Daoy (cell line): ENCODE measurements at regions not wholly inside any gene's neighbourhood (a gene's known extent, or its start where the extent isn't known, plus 50 kb on each side); places are given as distances from the start of the nearest gene placed in this dataset.

ENCODE experiments used
- DNase-seq: peaks from one replicate; pipeline ENCODE4 v3.0.0-alpha.2; 2015; ENCODE audit warnings: low read depth

DNA sequence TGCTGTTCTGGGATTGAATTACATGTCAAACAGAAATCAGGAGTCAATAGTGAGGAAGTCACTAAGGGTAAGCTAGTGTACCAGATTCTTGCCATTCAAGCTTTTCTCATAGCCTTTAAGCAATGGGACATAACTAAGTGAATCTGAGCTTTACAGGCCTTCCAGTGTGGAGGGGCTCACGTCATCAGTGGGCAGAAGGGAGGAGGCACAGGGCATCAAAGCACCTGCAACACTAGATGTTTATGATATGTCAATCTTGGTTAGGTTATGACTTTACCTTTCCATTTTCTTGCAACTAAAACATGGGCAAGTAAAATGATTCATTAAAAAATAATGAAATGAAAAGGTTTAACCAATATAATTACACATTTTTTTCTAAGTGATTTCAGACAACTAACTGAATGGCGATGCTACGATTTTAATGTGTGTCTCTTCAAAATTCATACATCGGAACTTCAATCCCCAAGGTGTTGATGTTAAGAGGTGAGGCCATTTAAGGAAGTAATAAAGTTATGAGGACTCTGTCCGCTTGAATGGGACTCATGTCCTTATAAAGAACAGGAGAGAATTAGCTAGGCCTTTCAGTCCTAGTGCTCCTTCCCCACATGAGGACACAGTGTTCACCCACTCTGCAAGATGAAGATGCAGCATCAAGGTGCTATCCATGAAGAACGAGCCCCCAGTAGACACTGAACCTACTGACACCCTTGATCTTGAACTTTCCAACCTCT lies 1169.2 kb upstream of the NXPH2 start:
- DNase-seq, result no peak

DNA sequence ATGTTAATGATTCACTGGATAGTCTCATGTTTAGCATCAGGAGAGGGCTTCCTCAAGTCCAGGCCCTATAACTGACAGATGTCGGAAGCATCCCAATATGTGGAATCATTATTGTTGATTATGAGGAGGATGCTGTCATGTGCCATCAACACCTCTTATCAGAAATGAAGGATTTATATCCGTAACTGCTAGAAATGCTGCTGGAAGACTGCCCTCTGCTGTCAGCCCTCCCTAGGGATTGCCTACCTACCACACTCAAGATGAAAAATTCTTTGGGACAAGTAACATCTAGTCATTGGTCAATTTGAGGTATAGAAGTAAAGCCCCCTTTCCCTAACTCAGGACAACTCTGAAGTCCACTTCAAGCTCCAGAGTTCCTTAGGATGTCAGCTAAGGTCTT lies 1166.5 kb upstream of the NXPH2 start:
- DNase-seq, result no peak

DNA sequence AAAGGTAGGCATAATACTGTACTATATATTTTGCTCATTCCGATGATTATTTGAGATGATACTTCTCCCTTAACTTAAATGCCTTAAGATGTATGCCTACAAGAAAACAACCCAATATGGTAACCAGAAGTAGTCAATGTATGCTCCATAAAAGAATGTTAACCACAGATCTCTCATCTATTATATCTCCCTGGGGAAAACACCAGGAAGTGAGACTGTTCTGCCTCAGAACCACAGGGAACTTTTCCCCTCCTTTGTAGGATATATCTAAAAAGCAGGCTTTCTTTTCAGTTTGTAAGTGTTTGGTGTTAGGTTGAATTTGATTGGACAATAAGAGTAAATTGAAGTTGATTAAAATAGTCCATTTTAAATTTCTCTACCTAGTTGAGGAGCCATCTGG lies 1160.5 kb upstream of the NXPH2 start:
- DNase-seq, result no peak

DNA sequence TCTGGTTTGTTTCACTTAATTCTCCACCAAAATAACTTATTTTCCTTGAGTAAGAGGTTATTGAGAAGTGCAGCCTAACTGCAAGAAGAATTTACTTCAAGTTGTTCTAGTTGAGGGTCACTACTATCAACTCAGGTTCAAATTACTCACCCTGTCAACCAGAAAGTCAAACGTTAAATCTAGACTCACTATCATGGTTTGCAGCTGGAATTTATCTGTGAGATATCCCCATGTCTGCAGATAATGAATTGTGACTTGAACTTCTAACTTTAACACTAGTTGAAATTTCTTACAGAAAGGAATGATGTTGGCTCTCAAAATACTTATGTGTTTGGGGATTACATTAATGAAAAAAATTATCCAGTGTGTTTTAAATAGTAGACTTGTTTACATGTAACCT lies 1145.7 kb upstream of the NXPH2 start:
- DNase-seq, result no peak

DNA sequence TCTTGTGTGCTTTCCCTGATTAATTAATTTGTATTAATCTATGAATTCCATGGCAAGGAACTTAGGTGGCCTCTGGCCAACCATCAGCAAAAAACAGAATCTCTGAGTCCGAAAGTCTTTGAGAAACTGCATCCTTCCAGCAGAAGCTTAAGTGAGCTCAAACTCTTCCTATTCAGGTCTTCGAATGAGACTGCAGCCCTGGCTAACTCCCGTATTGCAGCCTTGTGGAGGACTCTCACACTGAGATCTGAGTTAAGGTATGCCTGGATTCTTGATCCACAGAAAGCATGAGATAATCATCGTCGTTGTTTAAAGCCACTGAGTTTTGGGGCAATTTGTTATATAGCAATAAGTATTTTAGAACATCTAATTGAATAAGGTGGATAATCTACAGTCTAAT lies 1143.9 kb upstream of the NXPH2 start:
- DNase-seq, result no peak

DNA sequence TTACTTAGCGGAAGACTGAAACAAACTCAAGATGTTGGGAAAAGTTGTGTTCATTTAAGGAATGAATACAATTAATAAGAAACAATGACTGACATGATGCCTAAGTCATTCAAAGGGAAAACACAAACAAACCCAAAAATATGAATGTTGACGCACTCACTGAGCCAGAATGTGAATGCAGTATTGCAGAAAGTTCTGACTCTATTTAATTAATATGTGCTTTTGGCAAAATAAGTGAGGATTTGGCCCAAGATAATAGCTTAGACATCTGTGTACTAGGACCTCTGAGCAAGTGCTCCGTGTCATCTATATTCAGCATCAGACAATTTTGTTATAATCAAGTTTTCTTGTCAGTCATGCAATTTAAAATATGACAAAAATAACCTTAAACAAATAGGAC lies 1138.8 kb upstream of the NXPH2 start:
- no peak for DNase-seq

DNA sequence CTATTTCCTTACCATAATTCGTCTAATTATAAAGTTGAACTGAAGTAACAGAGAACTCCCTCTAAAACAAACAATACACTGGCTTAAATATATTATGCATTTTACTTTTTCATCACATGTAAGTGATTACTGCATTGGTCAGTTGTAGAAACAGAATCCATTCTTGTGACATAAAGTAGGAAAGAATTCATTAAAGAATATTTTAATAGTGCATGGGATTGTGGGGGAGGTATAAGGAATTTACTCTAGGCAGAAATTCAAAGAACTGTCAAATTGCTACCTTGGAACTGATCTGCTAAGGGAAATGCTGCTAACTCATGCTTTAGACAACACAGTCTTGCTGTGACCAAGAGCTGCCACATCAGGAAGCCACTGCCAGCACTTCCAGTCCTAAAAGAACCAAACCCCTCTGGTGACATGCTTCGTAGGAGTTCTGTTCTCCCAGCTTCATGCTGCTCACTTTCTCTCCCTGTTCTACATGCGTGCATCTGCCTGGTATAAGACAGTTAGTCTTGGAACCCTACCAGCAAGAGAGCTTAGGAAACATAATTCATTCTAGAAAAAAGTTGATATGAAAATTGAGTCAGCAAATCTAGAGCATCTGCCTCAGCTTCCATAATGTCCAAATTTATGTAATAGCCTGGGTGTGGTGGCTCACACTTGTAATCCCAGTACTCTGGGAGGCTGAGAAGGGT lies 1137.6 kb upstream of the NXPH2 start:
- DNase-seq, result no peak

DNA sequence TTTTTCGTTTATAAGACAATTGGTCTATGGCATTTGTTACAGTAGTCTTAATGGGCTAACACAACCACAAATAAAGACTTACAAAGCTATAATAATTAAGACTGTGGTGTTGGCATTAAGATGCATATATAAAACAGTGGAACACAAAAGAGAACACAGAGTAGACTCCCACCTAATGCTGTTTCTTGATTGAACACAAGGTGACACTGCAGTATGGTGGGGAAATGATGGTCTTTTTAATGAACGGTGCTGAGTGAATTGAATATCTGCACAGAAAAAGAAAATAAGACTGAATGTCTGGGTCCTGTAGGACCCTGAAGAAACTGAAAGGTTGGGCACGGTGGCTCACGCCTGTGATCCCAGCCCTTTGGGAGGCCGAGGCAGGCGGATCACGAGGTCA lies 1136.6 kb upstream of the NXPH2 start:
- no peak for DNase-seq

DNA sequence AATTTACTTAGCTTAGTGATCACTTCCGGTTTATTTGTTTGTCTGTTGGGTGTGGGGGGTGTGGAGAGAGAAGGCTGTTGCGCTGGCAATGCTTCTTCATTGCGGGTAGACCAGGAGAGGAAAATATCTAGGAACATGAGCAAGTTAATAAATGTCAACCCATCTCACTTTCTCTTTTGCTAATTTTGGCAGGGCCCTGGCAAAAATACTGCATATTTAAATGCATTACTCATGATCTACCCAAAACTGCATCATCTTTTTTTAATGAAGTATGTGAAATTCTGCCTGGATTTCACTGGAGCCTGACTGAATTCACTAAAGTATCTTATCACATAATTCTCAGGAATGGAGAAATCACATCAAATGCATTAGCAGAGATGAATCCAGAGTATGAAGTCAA lies 1131.0 kb upstream of the NXPH2 start:
- DNase-seq, result no peak

DNA sequence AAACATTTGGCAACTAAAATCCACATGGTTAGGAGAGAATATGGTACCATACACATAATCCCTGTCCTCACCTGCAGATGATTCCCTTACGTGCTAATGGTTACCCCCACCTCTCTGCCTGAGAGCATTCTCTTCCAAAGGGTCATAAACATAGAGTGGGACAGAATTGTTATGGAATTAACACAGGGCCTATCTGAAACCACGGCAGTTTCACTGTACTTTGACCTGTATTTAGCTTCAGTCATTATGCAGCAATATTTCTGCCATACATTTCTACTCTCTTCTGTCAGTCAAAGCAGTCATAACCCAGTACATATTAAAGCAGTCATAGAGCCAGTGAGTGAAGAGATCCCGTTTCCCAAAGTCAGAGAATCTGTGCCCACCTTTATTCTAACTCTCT lies 1128.9 kb upstream of the NXPH2 start:
- DNase-seq, result no peak

DNA sequence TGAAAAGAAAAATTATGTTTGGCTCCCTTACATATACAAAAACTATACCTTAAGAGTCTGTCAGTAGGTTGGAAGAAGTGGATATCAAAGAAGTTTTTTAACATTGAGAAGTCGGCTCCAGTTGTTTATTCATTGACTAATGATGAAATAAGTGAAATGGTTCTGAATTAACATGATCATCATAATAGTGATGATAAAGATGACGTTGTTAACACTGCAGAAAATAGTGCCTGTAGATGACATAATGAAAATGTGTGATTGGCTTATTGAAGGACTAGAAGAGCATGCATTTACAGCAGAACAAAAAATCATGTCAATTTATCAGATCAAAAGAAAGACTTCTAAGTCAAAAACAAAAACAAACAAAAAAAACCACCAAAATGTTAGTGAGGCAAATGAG lies 1125.4 kb upstream of the NXPH2 start:
- no peak for DNase-seq

DNA sequence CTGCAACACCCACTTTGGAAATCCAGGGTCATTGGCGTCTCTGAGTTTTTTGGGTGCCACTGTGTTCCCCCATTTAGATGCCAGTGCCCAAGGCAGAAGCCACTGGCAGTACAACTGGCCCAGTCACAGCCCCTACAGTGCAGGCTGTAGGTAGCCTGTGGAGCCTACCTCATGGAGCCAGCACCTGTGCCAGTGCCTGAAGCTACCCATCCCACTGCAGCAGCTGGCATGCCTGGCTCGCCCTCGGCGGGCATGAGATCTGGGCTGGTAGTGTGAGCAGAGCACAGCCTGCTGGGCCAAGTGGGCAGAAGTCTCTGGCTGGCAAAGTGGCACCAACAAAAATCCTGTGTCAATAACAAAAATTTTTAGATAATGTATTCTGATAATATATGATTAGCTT lies 1111.4 kb upstream of the NXPH2 start:
- DNase-seq, result no peak

DNA sequence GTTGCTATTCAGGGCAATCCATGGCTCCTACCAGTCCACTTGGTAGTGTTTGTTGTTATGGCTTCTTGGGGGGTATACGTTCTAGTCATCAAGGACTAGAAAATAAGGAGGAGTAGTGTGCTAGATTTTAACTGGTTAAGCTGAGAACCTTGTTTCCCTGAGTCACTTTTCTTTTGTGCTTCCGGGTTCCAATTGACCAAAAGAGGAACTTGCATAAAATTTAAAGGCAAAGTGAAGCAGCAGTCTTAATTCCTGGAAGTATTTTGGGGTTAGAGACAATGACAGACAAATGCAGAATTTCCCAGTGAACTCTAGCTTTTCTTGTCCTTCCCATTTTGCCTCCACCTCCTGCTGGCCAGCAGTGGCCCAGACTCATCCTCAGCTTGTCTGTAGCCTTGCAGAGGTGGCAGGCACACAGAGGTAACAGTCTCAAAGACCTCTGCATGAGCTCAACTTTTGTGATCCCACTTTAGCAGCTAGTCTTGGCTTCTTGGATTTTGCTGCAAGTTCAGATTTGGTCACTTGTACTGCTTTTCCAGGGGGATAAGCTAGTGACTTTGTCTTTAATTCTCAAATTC lies 1105.8 kb upstream of the NXPH2 start:
- no peak for DNase-seq

DNA sequence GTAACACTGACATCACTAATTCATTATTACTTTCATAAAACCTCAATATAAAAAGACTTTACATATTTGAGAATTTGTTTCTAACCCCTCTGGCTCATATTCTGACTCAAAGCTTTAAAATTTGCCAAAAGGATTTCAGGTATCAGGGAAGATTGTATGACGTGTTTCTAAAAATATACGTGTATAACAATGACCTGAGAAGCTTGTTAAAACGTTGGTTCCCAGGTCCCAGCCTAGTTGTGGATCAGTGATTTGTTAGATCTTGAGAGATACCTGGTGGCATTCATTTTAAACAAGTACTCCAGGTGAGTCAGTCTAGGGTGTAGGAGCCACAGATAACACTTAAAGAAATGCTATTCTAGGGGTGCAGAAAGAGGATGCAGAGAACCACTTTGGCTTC lies 1096.8 kb upstream of the NXPH2 start:
- no peak for DNase-seq

DNA sequence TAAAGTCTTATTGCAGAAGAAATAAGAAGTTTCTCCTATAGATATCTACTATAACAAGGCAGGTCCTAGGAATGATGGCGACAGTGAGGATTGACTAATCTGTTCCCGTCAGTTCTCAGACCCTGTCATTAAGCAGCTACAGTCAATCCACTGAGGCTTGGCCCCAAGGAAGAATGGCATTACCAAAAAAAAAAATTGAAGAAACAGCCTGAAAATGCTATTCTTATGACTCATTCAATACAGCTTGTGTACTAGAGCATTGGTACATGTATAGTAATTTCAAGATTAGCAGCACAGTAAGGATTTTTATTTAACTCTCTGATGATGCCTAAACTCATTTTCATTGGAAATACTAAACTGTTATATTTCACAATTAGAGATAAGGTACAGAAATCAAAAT lies 1096.1 kb upstream of the NXPH2 start:
- DNase-seq, result no peak

DNA sequence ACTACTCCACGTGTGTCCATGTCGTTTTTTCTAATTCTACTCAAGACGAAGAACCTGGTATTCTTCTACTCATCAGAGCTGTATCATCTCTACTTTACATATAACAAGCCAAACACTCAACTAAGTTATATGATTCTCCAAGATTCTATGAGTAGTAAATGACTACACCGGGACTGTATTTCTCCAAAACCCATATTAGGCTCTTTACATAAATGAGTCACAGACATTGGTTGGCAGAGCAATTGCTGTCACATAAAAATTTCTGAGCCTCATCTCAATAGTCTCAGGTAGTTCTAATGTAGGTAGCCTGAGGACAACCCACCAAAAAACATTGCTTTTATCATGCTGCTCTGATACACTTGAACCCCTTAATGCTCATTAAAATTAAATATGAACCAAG lies 1092.3 kb upstream of the NXPH2 start:
- DNase-seq, result no peak

DNA sequence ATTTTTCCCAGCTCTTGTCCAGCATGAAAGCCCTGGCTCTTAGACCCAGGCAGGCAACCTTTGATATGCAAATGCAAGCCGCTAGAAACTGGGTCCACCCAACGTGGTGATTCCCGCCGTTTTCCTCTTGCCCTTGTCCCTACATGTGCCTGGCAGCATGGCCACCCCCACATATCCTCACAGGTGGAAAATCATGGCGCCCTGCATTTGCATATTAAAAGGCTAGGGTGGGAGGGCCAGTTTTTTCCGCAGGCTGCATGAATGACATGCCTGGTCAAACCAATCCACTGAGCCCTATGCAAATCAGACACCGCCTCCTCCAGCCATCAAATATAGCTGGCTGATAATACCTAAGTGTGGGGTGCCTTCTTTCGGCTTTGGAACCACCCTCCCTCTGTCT lies 1091.8 kb upstream of the NXPH2 start:
- no peak for DNase-seq

DNA sequence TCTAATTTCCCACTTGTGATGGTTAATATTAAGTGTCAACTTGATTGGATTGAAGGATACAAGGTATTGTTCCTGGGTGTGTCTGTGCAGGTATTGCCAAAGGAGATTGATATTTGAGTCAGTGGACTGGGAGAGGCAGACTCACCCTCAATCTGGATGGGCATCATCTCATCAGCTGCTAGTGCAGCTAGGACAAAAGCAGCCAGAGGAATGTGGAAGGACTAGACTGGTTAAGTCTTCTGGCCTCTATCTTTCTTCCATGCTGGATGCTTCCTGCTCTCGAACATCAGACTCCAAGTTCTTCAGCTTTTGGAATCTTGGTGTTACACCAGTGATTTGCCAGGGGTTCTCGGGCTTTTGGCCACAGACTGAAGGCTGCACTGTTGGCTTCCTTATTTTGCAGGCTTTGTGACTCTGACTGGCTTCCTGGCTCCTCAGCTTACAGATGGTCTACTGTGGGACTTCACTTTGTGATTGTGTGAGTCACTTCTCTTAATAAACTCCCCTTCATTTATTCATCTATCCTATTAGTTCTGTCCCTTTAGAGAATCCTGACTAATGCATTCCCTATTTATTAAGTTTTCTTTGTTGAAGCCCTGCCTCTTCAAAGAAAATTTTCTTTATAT lies 1087.5 kb upstream of the NXPH2 start:
- no peak for DNase-seq

DNA sequence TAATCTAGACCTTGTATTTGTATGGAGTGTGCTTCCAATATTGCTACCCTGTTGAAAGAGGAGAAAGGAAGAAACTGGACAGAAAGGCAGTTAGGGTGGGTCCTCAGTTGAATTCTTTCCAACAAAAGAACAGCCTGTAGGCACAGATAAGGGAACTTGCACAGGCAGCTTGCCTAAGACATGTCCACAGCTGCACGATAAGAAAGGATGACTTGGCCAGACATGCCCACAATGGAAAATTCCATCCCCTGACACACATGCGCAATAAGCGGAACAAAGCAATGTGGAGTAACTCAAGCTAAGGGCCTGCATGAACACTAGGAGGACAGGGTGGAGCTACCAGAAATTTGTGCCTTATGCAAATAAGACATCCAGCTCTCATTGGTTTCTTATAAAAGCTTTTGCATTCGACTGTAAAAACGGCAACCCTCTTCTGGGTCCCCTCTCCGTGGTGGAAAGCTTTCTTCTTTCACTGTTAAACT lies 1084.7 kb upstream of the NXPH2 start:
- no peak for DNase-seq

DNA sequence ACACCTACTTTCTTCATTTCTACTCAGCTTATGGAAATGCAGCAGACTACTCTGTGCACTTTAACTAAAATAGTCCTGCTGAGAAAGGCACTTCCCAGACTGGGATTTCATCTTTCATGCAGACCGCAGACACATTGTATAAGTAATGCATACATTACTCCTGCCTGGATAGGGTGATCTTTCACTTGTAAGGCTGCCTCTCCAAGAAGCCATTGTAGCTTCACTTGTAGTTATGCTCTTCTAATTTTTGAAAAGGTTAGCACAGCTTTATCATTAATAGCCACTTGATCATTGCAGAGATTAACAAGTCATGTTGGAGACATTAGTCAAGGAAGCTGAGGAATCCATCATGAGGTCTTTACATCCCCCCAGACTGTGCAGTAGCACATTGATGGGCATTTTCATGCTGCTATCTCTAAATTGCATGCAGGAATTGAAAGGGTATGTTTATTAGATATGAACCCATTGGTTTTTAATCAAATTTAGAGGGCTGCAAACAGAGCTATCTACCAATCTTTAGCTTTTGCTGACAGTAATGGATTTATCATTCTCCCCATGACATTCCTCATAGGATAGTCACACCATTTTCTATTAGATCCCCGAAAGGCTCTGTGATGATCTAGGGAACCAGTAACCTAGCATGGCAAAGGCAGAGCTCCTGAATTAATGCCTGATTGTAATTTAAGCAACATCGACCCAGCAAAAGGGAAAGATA lies 1074.7 kb upstream of the NXPH2 start:
- DNase-seq, result no peak

DNA sequence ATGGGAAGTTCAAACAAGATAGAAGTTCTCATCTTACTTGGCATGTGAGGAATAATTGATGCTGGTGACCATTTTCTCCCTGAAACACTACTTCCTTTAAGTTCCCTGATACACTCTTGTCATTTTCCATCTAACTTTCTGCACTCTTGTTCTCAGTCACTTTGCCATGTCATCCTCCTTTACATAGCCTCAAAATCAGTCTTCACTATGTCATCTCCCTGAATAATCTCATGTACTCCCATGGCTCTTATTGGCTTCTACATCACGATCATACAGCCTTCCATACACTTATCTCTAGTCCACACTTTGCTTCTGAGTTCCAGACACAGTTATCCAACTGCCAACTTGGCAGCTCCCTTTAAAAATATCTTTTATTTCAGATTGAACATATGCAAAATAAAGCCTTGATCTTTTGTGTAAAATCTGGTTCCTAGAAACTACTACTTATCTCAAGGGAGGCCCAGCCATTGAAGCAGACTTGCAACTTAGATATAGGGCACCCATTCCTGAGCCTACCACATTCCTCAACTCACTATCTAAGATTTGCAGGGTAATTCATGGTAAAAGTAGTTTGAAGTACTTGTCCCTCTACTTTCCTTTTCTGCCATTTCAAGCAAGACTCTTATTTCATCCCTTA lies 1070.2 kb upstream of the NXPH2 start:
- no peak for DNase-seq

DNA sequence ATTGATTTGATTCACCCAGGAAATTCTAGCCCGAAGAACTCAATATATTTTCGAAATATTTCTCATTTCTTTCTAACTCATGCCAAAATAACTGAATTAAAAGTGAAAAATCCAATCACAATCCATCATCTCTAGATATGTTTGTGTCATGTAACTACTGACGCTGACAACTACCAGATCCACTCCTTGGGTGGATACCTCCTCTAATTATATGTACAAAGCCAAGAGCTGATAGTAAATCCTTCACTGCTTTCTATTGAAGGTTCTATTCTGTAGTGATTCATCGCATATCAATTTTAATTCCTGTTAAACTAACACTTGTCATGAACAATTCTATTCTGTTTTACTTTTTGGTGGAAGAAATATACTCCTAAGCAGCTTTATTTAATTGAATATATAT lies 1056.6 kb upstream of the NXPH2 start:
- no peak for DNase-seq
